Stimulated activated CD8-positive, alpha-beta memory T cell treated with anti-CD3 and anti-CD28 coated beads, Interleukin-12 subunit alpha, Interleukin-12 subunit beta, amount 100 ng/mL, for 4 hours (primary cell): ENCODE measurements at regions not wholly inside any gene's neighbourhood (a gene's known extent, or its start where the extent isn't known, plus 50 kb on each side); places are given as distances from the start of the nearest gene placed in this dataset.
A peak's percentile ranks its signal among the peaks of the same experiment; 100 is the strongest.
"Not testable (repeated sequence)": the region's sequence is repeated elsewhere in the genome, so short reads cannot be mapped to it uniquely, and the experiment has no call there.

Experiments
- DNase-seq: peaks from one replicate; pipeline ENCODE4 v3.0.0-alpha.2; 2020; ENCODE audit warnings: low read depth

- not testable (repeated sequence) for DNase-seq
These were observed 101.8 kb upstream of the OSBPL11 start for GRCh38 chr3:125697126-125697525.

GRCh38 chr3:125697979-125698640, 102.8 kb upstream of the OSBPL11 start:
- DNase-seq = not testable (repeated sequence)

- DNase-seq = no peak
These were observed 120.4 kb upstream of the OSBPL11 start for GRCh38 chr3:125715651-125716050.

GRCh38 chr3:125732151-125732550, 136.9 kb upstream of the OSBPL11 start:
- not testable (repeated sequence) for DNase-seq

GRCh38 chr3:125741991-125742718, 146.9 kb upstream of the OSBPL11 start:
- DNase-seq = not testable (repeated sequence)

GRCh38 chr3:125742845-125743244, 147.5 kb upstream of the OSBPL11 start:
- not testable (repeated sequence) for DNase-seq

- DNase-seq = not testable (repeated sequence)
These were observed 161.8 kb upstream of the OSBPL11 start for GRCh38 chr3:125757050-125757449.

GRCh38 chr3:125758641-125759130, 163.4 kb upstream of the OSBPL11 start:
- not testable (repeated sequence) for DNase-seq

GRCh38 chr3:125762601-125763000, 167.3 kb upstream of the OSBPL11 start:
- not testable (repeated sequence) for DNase-seq

- DNase-seq = peak; percentile 35
These were observed 171.1 kb upstream of the OSBPL11 start for GRCh38 chr3:125766285-125766826.

- DNase-seq = not testable (repeated sequence)
These were observed 171.6 kb upstream of the OSBPL11 start for GRCh38 chr3:125766931-125767330.

GRCh38 chr3:125767641-125768040, 172.3 kb upstream of the OSBPL11 start:
- no peak for DNase-seq

GRCh38 chr3:125768821-125769220, 173.5 kb upstream of the OSBPL11 start:
- not testable (repeated sequence) for DNase-seq

GRCh38 chr3:125771506-125771905, 176.2 kb upstream of the OSBPL11 start:
- DNase-seq = not testable (repeated sequence)

- not testable (repeated sequence) for DNase-seq
These were observed 179.2 kb upstream of the OSBPL11 start for GRCh38 chr3:125774433-125775034.

- DNase-seq = not testable (repeated sequence)
These were observed 179.8 kb upstream of the OSBPL11 start for GRCh38 chr3:125775106-125775505.

- DNase-seq = not testable (repeated sequence)
These were observed 180.5 kb upstream of the OSBPL11 start for GRCh38 chr3:125775606-125776294.

- not testable (repeated sequence) for DNase-seq
These were observed 184.0 kb upstream of the OSBPL11 start for GRCh38 chr3:125779276-125779675.

- DNase-seq = not testable (repeated sequence)
These were observed 184.6 kb upstream of the OSBPL11 start for GRCh38 chr3:125779918-125780317.

GRCh38 chr3:125781678-125782077, 186.4 kb upstream of the OSBPL11 start:
- DNase-seq = not testable (repeated sequence)

- DNase-seq = not testable (repeated sequence)
These were observed 178.7 kb upstream of the ROPN1B start for GRCh38 chr3:125790312-125790711.

- DNase-seq = not testable (repeated sequence)
These were observed 178.0 kb upstream of the ROPN1B start for GRCh38 chr3:125791021-125791420.
